VCaP (cell line): ENCODE measurements at regions not wholly inside any gene's neighbourhood (a gene's known extent, or its start where the extent isn't known, plus 50 kb on each side); places are given as distances from the start of the nearest gene placed in this dataset.

ENCODE experiments used
- H3K27ac ChIP-seq: fragments of 450-650 bp; 2 replicates; pipeline ENCODE4 v1.5.1; 2017
- TF ChIP-seq, protein P1 (sequence below): fragments of 450-650 bp; conservative IDR thresholded peaks from 2 replicates; pipeline ENCODE4 v1.5.1; 2017; ENCODE audit warnings: mild to moderate bottlenecking, moderate library complexity

GRCh38 chr11:119476666-119477331, 53.8 kb upstream of the THY1 start:
- TF ChIP-seq, protein P1, sequence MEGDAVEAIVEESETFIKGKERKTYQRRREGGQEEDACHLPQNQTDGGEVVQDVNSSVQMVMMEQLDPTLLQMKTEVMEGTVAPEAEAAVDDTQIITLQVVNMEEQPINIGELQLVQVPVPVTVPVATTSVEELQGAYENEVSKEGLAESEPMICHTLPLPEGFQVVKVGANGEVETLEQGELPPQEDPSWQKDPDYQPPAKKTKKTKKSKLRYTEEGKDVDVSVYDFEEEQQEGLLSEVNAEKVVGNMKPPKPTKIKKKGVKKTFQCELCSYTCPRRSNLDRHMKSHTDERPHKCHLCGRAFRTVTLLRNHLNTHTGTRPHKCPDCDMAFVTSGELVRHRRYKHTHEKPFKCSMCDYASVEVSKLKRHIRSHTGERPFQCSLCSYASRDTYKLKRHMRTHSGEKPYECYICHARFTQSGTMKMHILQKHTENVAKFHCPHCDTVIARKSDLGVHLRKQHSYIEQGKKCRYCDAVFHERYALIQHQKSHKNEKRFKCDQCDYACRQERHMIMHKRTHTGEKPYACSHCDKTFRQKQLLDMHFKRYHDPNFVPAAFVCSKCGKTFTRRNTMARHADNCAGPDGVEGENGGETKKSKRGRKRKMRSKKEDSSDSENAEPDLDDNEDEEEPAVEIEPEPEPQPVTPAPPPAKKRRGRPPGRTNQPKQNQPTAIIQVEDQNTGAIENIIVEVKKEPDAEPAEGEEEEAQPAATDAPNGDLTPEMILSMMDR: no peak
- H3K27ac ChIP-seq: no peak overlapping the region

GRCh38 chr11:119476038-119476437, 53.1 kb upstream of the THY1 start:
- H3K27ac ChIP-seq: no peak overlapping the region
- TF ChIP-seq, protein P1: no peak

DNA sequence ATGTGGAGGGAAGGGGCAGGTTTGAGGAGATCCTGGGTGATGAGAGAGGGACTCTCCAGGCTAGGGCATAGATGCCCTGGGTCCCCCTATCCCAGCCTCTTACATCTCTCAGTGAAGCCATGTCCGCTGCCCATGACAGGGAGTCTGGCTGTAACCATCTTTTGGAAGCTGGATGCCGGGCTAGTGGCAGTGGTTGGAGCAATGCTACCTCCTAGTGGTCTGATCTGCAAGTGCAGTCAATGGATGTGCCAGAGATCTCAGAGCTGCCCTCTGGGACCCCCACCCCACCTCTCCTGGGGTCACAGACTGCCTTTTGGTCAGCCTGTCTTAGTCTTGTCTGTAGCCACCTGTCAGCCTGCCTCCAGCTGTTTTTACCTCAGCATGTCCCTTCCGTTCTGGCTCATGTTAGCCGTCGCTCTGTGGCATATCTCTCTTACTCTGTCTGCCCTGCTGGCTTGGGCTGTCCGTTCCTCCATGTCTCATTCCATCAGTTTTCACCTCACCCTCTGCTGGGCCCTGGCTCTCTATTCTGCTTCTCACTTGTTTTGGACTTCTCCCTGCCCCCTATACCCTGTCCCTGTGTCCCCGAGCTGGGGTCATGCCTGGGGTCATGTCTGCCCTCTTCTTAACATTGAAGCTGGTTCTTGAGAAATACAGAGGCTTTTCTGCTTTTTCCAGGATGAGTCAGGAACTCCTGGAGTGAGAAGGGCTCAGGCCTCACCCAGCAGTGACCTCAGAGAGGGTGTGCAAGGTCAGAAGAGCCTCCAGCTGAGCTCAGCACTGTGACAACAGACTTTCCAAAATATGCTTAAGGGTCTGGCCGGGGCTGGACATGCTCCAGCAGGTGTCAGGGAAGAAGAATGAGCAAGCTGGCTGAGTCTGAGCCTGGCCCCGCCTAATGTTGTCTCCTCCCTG, 52.0 kb upstream of the THY1 start:
- TF ChIP-seq, protein P1: peak; percentile 95
- H3K27ac ChIP-seq: no peak overlapping the region

GRCh38 chr11:119473901-119474681, 51.1 kb upstream of the THY1 start:
- H3K27ac ChIP-seq: no peak overlapping the region
- TF ChIP-seq, protein P1: no peak

DNA sequence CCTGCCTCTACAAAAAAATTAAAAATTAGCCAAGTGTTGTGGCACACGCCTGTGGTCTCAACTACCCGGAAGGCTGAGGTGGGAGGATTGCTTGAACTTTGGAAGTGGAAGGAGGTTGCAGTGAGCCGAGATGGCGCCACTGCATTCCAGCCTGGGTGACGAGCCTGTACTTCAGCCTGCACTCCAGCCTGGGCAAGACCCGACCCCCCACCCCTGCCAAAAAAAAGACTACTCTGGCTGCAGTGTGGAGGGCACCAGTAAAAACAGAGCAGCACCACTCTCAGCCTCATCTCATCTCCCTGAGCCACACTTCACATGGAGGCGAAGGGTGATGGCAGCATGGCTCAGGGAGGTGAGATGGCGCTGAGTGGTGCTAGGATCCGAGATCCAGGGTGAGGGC, 50.3 kb upstream of the THY1 start:
- TF ChIP-seq, protein P1: no peak
- no peak overlapping the region for H3K27ac ChIP-seq

GRCh38 chr11:119472856-119473222, 49.9 kb upstream of the THY1 start:
- TF ChIP-seq, protein P1: no peak
- H3K27ac ChIP-seq: no peak overlapping the region
